ENCODE measurements at regions not wholly inside any gene's neighbourhood (a gene's known extent, or its start where the extent isn't known, plus 50 kb on each side); places are given as distances from the start of the nearest gene placed in this dataset.

DNA sequence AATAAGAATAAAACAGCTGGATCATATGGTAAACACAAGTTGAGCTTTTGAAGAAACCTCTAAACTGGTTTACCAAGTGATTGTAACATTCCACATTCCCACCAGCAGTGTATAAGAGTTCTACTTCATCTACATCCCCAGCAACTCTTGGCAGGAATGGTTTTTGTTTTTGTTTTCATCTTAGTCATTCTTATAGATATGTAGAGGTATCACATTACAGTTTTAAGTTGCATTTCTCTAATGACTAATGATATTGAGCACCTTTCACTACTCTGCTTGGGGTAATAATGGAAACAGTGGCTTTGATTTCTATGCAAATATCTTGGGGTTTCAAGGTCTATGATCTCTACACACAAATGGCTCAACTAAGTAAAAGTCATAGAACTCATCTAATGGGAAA lies 614.5 kb downstream of the TBC1D4 start:
- intact Hi-C loops (cut with micrococcal nuclease) = no loop called here
- H3K27ac ChIP-seq (ENCODE audit: low read length) = no peak overlapping the region

DNA sequence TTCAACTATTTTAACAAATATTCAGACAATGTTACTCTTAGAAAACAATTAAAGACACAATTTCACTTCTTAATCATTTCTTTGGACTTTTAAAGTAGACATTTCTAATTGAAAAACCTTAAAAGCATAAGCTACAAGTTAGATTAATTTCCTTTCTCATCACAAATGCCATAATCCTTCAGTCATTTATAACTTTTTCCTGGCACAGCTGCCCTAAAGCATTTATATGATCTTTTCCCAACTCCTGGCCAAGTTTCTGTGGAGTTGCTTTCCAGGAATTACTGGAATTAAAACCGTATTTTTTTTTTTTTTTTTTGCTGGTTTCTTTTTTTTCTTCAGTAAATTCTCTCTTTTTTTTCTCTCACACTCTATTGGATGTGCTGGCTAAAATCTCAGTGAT lies 615.9 kb downstream of the TBC1D4 start:
- Histone ChIP-seq H3K4me1 (ENCODE audit: control insufficient read depth, insufficient read depth, low read length) (no peaks in the 10 kb centered on the region), H3K9me3 (ENCODE audit: control insufficient read depth, insufficient read depth, low read length) (no peaks in the 10 kb centered on the region), H3K27me3 (ENCODE audit: control insufficient read depth, insufficient read depth, low read length) (no peaks in the 10 kb centered on the region), H3K36me3 (ENCODE audit: control insufficient read depth, insufficient read depth, low read length) (no peaks in the 10 kb centered on the region), H3K27ac (ENCODE audit: low read length) (no peak overlapping the region), H3K4me3 (ENCODE audit: low read length) (no peak overlapping the region)
- no peak for ATAC-seq
- no peaks in the 10 kb centered on the region for H3K4me1 Mint-ChIP-seq
- DNase-seq = no peak
- H3K36me3 Mint-ChIP-seq = peaks cover 18% of the 10 kb centered on the region
- no peak overlapping the region for H3K4me3 Mint-ChIP-seq
- WGBS (ENCODE audit: insufficient coverage) = no CpG with 5 or more reads among the region's 1 CpG
- peaks cover 0 to 4% of the 10 kb centered on the region in 2 donors for H3K27me3 Mint-ChIP-seq (ENCODE audit: low read depth in 2 of 2)
- no peak overlapping the region for H3K27ac Mint-ChIP-seq
- intact Hi-C loops (cut with micrococcal nuclease) = no loop called here
- peaks cover 6 to 15% of the 10 kb centered on the region in 2 donors for H3K9me3 Mint-ChIP-seq
- TF ChIP-seq, protein P1, sequence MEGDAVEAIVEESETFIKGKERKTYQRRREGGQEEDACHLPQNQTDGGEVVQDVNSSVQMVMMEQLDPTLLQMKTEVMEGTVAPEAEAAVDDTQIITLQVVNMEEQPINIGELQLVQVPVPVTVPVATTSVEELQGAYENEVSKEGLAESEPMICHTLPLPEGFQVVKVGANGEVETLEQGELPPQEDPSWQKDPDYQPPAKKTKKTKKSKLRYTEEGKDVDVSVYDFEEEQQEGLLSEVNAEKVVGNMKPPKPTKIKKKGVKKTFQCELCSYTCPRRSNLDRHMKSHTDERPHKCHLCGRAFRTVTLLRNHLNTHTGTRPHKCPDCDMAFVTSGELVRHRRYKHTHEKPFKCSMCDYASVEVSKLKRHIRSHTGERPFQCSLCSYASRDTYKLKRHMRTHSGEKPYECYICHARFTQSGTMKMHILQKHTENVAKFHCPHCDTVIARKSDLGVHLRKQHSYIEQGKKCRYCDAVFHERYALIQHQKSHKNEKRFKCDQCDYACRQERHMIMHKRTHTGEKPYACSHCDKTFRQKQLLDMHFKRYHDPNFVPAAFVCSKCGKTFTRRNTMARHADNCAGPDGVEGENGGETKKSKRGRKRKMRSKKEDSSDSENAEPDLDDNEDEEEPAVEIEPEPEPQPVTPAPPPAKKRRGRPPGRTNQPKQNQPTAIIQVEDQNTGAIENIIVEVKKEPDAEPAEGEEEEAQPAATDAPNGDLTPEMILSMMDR (IDR thresholded peaks at IDR 0.05) = no peak

More for the DNA sequence above, 614.5 kb downstream of the TBC1D4 start:
- no peak for DNase-seq
- TF ChIP-seq, protein P1 (IDR thresholded peaks at IDR 0.05) = no peak
- no peak for ATAC-seq
- Histone ChIP-seq H3K36me3 (ENCODE audit: control insufficient read depth, insufficient read depth, low read length) (no peaks in the 10 kb centered on the region), H3K4me3 (ENCODE audit: low read length) (no peak overlapping the region), H3K27me3 (ENCODE audit: control insufficient read depth, insufficient read depth, low read length) (no peaks in the 10 kb centered on the region), H3K9me3 (ENCODE audit: control insufficient read depth, insufficient read depth, low read length) (no peaks in the 10 kb centered on the region), H3K4me1 (ENCODE audit: control insufficient read depth, insufficient read depth, low read length) (no peaks in the 10 kb centered on the region)
- Mint-ChIP-seq H3K27ac (no peak overlapping the region), H3K4me3 (no peak overlapping the region), H3K9me3 (peaks cover 5 to 14% of the 10 kb centered on the region in 2 donors), H3K27me3 (ENCODE audit: low read depth in 2 of 2) (peaks cover 0 to 3% of the 10 kb centered on the region in 2 donors), H3K4me1 (no peaks in the 10 kb centered on the region), H3K36me3 (peaks cover 18% of the 10 kb centered on the region)

DNA sequence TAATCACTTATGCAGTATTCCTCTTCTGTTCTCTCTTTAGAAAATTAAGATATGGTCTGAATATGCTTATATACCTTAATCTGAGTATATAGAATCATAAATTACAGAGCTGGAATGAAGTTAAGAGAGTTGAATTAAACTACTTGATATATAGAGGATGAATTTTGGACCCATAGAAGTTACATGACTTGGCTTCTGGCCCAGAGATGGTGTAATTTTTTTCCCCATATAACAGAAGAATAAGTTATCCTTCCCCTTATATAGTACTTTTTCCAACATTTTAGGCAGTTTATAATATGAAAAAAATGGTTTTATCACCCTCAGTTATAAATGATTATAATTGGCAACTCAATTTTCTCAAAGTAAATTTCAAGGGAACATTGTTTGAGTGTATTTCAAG lies 616.3 kb downstream of the TBC1D4 start:
- Histone ChIP-seq H3K27ac (ENCODE audit: low read length) (no peak overlapping the region), H3K4me1 (ENCODE audit: control insufficient read depth, insufficient read depth, low read length) (no peaks in the 10 kb centered on the region), H3K36me3 (ENCODE audit: control insufficient read depth, insufficient read depth, low read length) (no peaks in the 10 kb centered on the region), H3K9me3 (ENCODE audit: control insufficient read depth, insufficient read depth, low read length) (no peaks in the 10 kb centered on the region), H3K4me3 (ENCODE audit: low read length) (no peak overlapping the region), H3K27me3 (ENCODE audit: control insufficient read depth, insufficient read depth, low read length) (no peaks in the 10 kb centered on the region)
- H3K4me1 Mint-ChIP-seq = no peaks in the 10 kb centered on the region
- intact Hi-C loops (cut with micrococcal nuclease) = no loop called here
- DNase-seq = no peak
- peaks cover 18% of the 10 kb centered on the region for H3K36me3 Mint-ChIP-seq
- no peak for ATAC-seq
- H3K27me3 Mint-ChIP-seq (ENCODE audit: low read depth in 2 of 2) = peaks cover 0 to 4% of the 10 kb centered on the region in 2 donors
- TF ChIP-seq, protein P1 (IDR thresholded peaks at IDR 0.05) = no peak
- peaks cover 6 to 15% of the 10 kb centered on the region in 2 donors for H3K9me3 Mint-ChIP-seq
- H3K27ac Mint-ChIP-seq = no peak overlapping the region
- no peak overlapping the region for H3K4me3 Mint-ChIP-seq

DNA sequence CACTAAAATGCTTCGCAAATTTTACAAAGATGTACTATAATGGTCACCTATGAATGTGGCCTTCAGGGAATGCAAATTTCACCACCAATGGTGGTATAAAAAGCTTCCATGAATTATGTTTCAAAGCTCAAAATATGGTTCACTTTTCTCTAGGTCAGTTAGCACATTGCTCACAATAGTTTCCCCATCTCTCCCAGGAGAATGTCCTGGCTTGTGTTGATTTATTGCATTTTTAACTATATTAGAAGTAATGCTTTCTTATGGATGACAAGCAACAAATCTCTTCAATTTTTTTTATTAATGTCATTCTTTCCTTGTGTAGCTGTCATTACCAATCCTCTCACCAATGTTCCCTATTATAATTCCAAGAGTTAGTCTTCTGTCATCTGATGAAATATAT lies 621.2 kb downstream of the TBC1D4 start:
- WGBS (ENCODE audit: insufficient coverage) = 94% methylated on average over 1 of the region's 1 CpG
- H3K9me3 Mint-ChIP-seq = peaks cover 4 to 9% of the 10 kb centered on the region in 2 donors
- intact Hi-C loops (cut with micrococcal nuclease) = no loop called here

More for the DNA sequence above, 621.2 kb downstream of the TBC1D4 start:
- no peak overlapping the region for H3K4me3 ChIP-seq (ENCODE audit: low read length)
- TF ChIP-seq, protein P1 (IDR thresholded peaks at IDR 0.05) = no peak
- H3K4me1 ChIP-seq (ENCODE audit: control insufficient read depth, insufficient read depth, low read length) = no peaks in the 10 kb centered on the region
- no peak for DNase-seq
- H3K27me3 Mint-ChIP-seq (ENCODE audit: low read depth in 2 of 2) = peaks cover 0 to 4% of the 10 kb centered on the region in 2 donors
- no peak for ATAC-seq
- no peaks in the 10 kb centered on the region for H3K36me3 ChIP-seq (ENCODE audit: control insufficient read depth, insufficient read depth, low read length)
- no peaks in the 10 kb centered on the region for H3K4me1 Mint-ChIP-seq
- no peak overlapping the region for H3K4me3 Mint-ChIP-seq
- no peak overlapping the region for H3K27ac ChIP-seq (ENCODE audit: low read length)
- H3K9me3 ChIP-seq (ENCODE audit: control insufficient read depth, insufficient read depth, low read length) = no peaks in the 10 kb centered on the region
- H3K27ac Mint-ChIP-seq = no peak overlapping the region
- no peaks in the 10 kb centered on the region for H3K27me3 ChIP-seq (ENCODE audit: control insufficient read depth, insufficient read depth, low read length)
- peaks cover 6% of the 10 kb centered on the region for H3K36me3 Mint-ChIP-seq
